HepG2 (cell line): ENCODE measurements at regions not wholly inside any gene's neighbourhood (a gene's known extent, or its start where the extent isn't known, plus 50 kb on each side); places are given as distances from the start of the nearest gene placed in this dataset.

Experiments
- ATAC-seq: fragments of 200-7000 bp; cut with Tn5 transposase; 3 replicates; pipeline ENCODE4 v1.9.1; 2020; ENCODE audit warnings: mild to moderate bottlenecking, moderate library complexity
- BruUV-seq: library from RNA; stranded (reverse); fragments of 400-500 nt; replicated peaks from 2 replicates; lab custom pipeline; 2021; lab: Mats Ljungman, UMichigan
- CTCF ChIA-PET: fragments of 300-600 bp; formaldehyde crosslinking; extraction: SDS; loops from one replicate; lab custom pipeline; 2021; ENCODE audit warnings: low total read pairs, inconsistent platforms, low intra/inter-chr PET ratio; lab: Yijun Ruan, JAX
- POLR2A ChIA-PET: fragments of 350-600 bp; sonication (Branson Sonifier 250); formaldehyde crosslinking; loops from one replicate; lab custom pipeline; 2020; ENCODE audit warnings: antibody characterized with exemption, inconsistent platforms; lab: Yijun Ruan, JAX
- DNase-seq: peaks from one replicate; pipeline ENCODE4 v3.0.0-alpha.2; 2015; ENCODE audit warnings: low spot score
- FAIRE-seq: peaks from 3 replicates; lab custom pipeline; 2011; peaks lifted over from hg19 to GRCh38; lab: Jason Lieb, UNC
- H2AFZ ChIP-seq: one replicate; pipeline ENCODE4 v1.6.1; 2011; ENCODE audit warnings: low read length, inconsistent platforms
- H3K27ac ChIP-seq: fragments of 300-600 bp; 3 replicates; pipeline ENCODE4 v1.8.0; 2011; ENCODE audit warnings: mixed run types, mild to moderate bottlenecking, mixed read lengths, low read length, inconsistent platforms; ENCODE audit not compliant: insufficient read depth; ENCODE audit errors: extremely low read length
- H3K27me3 ChIP-seq, 2 experiments: fragments of 200-600 bp in 1 of 2; 2 replicates in 1 of 2; 3 replicates in 1 of 2; pipeline versions ENCODE4 v1.6.0 to v1.8.0; 2011; ENCODE audit warnings: low read length in 2 of 2, mild to moderate bottlenecking in 2 of 2, moderate library complexity in 2 of 2, inconsistent platforms in 1 of 2; ENCODE audit not compliant: insufficient read depth in 2 of 2, control insufficient read depth in 1 of 2
- H3K36me3 ChIP-seq, 2 experiments: fragments of 200-600 bp in 1 of 2; replicated peaks in 1 of 2; 2 replicates in 1 of 2; 3 replicates in 1 of 2; pipeline versions ENCODE4 v1.5.1 to v1.8.0; 2011; ENCODE audit warnings: low read length in 2 of 2, inconsistent platforms in 1 of 2; ENCODE audit not compliant: insufficient read depth in 2 of 2, control insufficient read depth in 1 of 2
- H3K4me1 ChIP-seq: 2 replicates; pipeline ENCODE4 v1.5.1; 2012; ENCODE audit warnings: low read length, inconsistent platforms; ENCODE audit not compliant: insufficient read depth
- H3K4me2 ChIP-seq: 2 replicates; pipeline ENCODE4 v1.6.0; 2011; ENCODE audit warnings: low read depth, low read length, inconsistent platforms
- H3K4me3 ChIP-seq, 3 experiments: fragments of 200-600 bp in 1 of 3; sonication (generic), shearing (Covaris generic) in 1 of 3; replicated peaks in 1 of 3; 2 replicates each; pipeline ENCODE4 v1.5.1; 2011 to 2016; ENCODE audit warnings: low read length in 3 of 3, inconsistent platforms in 2 of 3, low read depth in 2 of 3, mild to moderate bottlenecking in 2 of 3, control low read depth in 1 of 3, mixed read lengths in 1 of 3; ENCODE audit not compliant: insufficient read depth in 1 of 3
- H3K79me2 ChIP-seq: one replicate; pipeline ENCODE4 v1.6.1; 2011; ENCODE audit warnings: low read length, inconsistent platforms; ENCODE audit not compliant: insufficient read depth
- H3K9ac ChIP-seq: 2 replicates; pipeline ENCODE4 v1.6.0; 2011; ENCODE audit warnings: mild to moderate bottlenecking, low read depth, low read length, inconsistent platforms; ENCODE audit not compliant: insufficient read depth
- H3K9me3 ChIP-seq: 2 replicates; pipeline ENCODE4 v1.5.1; 2012; ENCODE audit warnings: mild to moderate bottlenecking, low read length
- H4K20me1 ChIP-seq: 2 replicates; pipeline ENCODE4 v1.6.0; 2011; ENCODE audit warnings: inconsistent platforms, mild to moderate bottlenecking, low read length, moderate library complexity; ENCODE audit not compliant: insufficient read depth
- CBX1 ChIP-seq: IDR thresholded peaks from one replicate; pipeline ENCODE4 v1.6.1; 2016; ENCODE audit warnings: antibody characterized with exemption, low read depth
- MTA1 ChIP-seq: sonication (generic); formaldehyde crosslinking; IDR thresholded peaks from 2 replicates; pipeline ENCODE4 v1.4.0; 2020; ENCODE audit warnings: missing genetic modification reagents, mild to moderate bottlenecking, borderline replicate concordance
- PCBP1 ChIP-seq: fragments of 200-400 bp; formaldehyde crosslinking; IDR thresholded peaks from 2 replicates; pipeline ENCODE4 v1.6.1; 2017; ENCODE audit warnings: mild to moderate bottlenecking, low read depth, low read length, borderline replicate concordance
- PPARG ChIP-seq: conservative IDR thresholded peaks from 2 replicates; pipeline ENCODE4 v1.6.1; 2016; ENCODE audit warnings: missing biosample characterization, missing genetic modification reagents
- THAP7 ChIP-seq: sonication (generic); formaldehyde crosslinking; IDR thresholded peaks from 2 replicates; pipeline ENCODE4 v1.8.1; 2023; ENCODE audit warnings: mild to moderate bottlenecking, missing genetic modification reagents
- TSC22D2 ChIP-seq: sonication (generic); formaldehyde crosslinking; IDR thresholded peaks from 2 replicates; pipeline ENCODE4 v1.5.1; 2020; ENCODE audit warnings: missing genetic modification reagents, mild to moderate bottlenecking, borderline replicate concordance
- ZNF713 ChIP-seq: sonication (generic); formaldehyde crosslinking; IDR thresholded peaks from 2 replicates; pipeline ENCODE4 v1.4.0; 2020; ENCODE audit warnings: mild to moderate bottlenecking, missing genetic modification reagents
- WGBS: methylation state at CpG from one replicate; pipeline ENCODE4 v1.1.6; 2017; ENCODE audit warnings: low lambda C conversion rate; 5-methylcytosine and 5-hydroxymethylcytosine counted together
- in situ Hi-C: cut with HindIII; loops from 2 replicates; pipeline ENCODE4 v1.10.0; 2017; ENCODE audit warnings: low pct_unique_long_range_greater_than_20kb; ENCODE audit not compliant: extremely low pct_ligation_motif_present
- intact Hi-C: fragments of 100-400 bp; cut with micrococcal nuclease; formaldehyde crosslinking; loops from one replicate; pipeline ENCODE4 v1.10.0; 2022; ENCODE audit not compliant: unreplicated experiment
- TF ChIP-seq, protein P1 (sequence below): sonication (generic); formaldehyde crosslinking; IDR thresholded peaks from 2 replicates; pipeline ENCODE4 v1.5.1; 2020; ENCODE audit warnings: missing genetic modification reagents, mild to moderate bottlenecking, borderline replicate concordance
- TF ChIP-seq, protein P2 (sequence below): conservative IDR thresholded peaks from 2 replicates; pipeline ENCODE4 v1.6.1; 2018; ENCODE audit warnings: missing genetic modification reagents

- no peak overlapping the region for H2AFZ ChIP-seq
- ChIA-PET CTCF (no interaction called here), POLR2A (no interaction called here)
Measured at GRCh38 chr3:106629215-106629832, 747.9 kb upstream of the CCDC54 start.

More at GRCh38 chr3:106629215-106629832, 747.9 kb upstream of the CCDC54 start:
- no peak overlapping the region for H3K27ac ChIP-seq
- H3K4me3 ChIP-seq, result no peak overlapping the region
- DNase-seq (no peak), FAIRE-seq (no peak), ATAC-seq (no peak)
- no peaks in the 10 kb centered on the region for H3K79me2 ChIP-seq
- H3K9ac ChIP-seq, result no peak overlapping the region
- in situ Hi-C loops, result no loop called here
- H3K4me2 ChIP-seq, result no peak overlapping the region
- BruUV-seq, result no TSS peak
- H3K36me3 ChIP-seq, result no peaks in the 10 kb centered on the region
- intact Hi-C loops, result no loop called here
- no peak for TF ChIP-seq TSC22D2 (CRISPR knock-in tag)
- no peak for TF ChIP-seq CBX1
- TF ChIP-seq ZNF713 (CRISPR knock-in tag), result no peak
- TF ChIP-seq THAP7 (CRISPR knock-in tag), result no peak
- TF ChIP-seq, protein P1, sequence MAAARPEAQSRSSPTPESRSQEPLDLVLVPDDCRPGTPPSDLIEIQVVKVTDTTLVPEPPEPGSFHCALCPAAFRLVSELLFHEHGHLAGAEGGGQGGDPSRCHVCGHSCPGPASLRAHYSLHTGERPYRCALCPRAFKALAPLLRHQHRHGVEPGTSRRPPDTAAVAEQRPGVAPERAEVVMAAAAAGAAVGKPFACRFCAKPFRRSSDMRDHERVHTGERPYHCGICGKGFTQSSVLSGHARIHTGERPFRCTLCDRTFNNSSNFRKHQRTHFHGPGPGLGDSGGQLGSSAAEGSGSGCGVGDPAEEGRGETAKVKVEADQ (CRISPR knock-in tag), result no peak
- TF ChIP-seq, protein P2, sequence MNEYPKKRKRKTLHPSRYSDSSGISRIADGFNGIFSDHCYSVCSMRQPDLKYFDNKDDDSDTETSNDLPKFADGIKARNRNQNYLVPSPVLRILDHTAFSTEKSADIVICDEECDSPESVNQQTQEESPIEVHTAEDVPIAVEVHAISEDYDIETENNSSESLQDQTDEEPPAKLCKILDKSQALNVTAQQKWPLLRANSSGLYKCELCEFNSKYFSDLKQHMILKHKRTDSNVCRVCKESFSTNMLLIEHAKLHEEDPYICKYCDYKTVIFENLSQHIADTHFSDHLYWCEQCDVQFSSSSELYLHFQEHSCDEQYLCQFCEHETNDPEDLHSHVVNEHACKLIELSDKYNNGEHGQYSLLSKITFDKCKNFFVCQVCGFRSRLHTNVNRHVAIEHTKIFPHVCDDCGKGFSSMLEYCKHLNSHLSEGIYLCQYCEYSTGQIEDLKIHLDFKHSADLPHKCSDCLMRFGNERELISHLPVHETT (CRISPR knock-in tag), result no peak
- TF ChIP-seq MTA1 (CRISPR knock-in tag), result no peak
- no peak for TF ChIP-seq PPARG (CRISPR knock-in tag)
- TF ChIP-seq PCBP1, result no peak
- WGBS, result 6% methylated on average over 2 of the region's 2 CpGs
- H3K9me3 ChIP-seq, result peaks cover 3% of the 10 kb centered on the region; the same call in 1 of the 2 replicates
- H3K27me3 ChIP-seq, result no peaks in the 10 kb centered on the region
- no peaks in the 10 kb centered on the region for H4K20me1 ChIP-seq
- no peaks in the 10 kb centered on the region for H3K4me1 ChIP-seq
